ELF-1 (cell line): ENCODE measurements at regions not wholly inside any gene's neighbourhood (a gene's known extent, or its start where the extent isn't known, plus 50 kb on each side); places are given as distances from the start of the nearest gene placed in this dataset.

Experiments used
- DNase-seq: peaks from one replicate; pipeline ENCODE4 v3.0.0-alpha.2; 2016; ENCODE audit warnings: low read depth, low spot score

DNA sequence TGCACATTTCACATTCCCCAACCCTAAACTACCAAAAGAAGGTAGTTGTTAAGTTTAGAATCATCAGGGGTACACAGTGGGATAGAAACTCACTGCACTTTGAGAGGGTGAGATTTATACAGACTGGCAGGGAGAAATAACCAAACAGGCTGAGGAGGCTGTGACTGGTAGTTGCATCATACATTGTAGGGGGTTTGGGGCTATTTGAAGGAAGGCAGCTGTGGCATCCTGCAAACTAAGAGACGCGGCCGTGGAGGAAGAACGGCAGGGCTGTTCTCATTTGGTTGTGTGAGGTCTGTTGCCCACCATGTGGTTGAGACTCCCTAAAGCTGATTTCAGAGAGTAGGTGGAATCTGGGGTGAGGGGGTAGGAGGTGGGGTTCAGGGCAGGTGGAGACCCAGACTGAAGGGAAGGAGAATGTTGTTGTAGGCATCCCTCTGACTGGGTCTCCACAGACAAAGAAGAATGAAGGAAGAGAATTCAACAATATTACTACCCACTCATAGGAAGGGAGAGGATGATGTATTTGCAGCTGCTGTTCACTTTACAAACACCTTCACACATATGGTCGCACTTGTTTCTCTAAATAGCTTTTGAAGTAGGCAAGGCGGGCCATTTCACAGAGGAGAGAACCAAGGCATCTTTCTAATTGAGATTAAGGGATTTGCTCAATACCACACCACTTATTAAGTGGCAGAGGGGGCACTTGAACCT, 170.9 kb upstream of the SIX2 start:
- no peak for DNase-seq

DNA sequence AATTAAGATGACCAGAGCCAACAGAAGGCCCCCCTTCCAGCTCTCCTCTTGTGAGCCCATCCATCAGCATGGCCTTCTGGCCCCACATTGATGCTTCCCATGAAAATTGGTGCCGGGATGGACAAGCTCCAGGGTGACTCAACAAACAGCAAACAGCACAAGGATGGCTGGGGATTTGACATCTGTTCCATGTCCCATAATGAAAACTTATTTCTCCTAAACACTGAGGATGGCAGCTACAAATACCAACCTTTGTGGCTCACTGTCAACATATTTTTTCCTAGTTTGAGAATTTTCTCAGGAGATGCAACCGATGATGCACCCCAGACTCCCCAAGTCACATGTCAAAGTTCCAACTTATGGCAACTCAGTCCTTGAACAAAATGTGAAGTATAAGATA, 169.6 kb upstream of the SIX2 start:
- DNase-seq = no peak

DNA sequence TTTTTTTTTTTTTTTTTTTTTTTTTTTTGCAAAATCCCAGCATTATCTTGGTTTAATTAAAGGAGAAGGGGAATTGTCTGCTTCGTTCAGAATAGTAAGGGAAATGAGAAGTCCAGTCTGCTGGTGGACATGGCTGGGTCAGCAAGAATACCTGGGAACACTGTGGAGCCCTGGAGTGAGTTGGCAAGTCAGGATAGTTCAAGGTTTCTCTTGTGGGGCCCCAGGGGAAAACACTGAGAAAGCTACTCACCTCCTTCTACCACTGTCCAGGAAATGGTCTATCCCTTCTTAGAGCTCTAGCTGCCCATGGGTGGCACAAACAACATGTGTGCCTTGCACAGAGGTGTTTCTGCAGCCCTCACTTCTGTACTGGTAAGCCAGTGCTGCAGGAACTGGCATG, 169.1 kb upstream of the SIX2 start:
- no peak for DNase-seq

DNA sequence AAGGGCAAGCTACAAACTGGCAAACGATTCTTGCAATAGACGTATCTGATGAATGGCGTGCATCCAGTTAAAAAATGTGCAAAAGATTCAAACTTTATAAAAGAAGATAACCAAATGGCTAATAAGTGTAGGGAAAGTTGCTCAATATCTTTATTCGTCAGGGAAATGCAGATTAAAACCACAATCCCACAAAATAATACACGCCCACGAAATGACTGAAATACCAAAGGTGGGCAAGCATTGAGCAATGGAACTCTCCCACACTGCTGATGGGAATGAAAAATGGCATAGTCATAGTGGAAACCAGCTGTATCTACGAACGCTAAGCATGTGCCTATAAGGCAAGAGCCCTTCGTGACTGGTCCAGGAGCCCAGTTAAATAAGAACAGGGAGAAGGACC, 168.6 kb upstream of the SIX2 start:
- no peak for DNase-seq

DNA sequence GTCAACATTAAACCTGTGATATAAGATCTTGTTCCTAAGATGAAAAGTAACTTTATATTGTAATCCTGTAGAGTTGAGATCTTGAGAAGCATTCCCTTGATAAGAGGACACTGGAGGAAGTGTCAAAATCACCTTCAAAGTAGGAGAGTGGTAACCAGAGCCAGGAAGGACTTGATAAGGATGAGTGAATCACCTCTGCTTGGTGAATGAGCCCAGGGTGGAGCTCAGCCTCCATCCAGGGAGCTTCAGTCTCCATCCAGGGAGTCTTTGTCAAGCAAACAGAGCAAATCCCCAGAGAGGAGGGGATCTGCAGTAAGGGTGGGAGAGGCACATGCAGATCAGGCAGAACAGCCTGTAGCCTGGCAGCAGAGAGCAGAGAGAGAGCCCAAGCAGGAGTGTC, 167.1 kb upstream of the SIX2 start:
- DNase-seq = peak; percentile 33

DNA sequence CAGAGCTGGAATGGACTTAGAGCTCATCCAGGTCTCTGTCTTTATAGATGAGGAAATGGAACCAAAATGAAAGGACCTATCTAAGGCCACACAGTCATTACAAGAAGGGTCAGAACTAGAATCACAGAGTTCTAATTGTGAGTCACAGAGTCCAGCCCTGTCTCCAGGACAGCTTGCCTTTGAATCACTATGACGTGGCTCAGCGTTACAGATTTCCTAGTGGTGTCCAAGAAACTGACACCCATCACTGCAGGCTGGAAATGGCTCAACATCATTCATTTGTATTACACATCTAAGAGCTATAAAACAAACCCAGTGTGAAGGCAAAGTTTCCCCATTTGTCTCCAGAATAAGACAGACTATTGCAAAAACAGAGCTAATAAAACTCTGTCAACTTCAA, 164.3 kb upstream of the SIX2 start:
- DNase-seq = no peak

DNA sequence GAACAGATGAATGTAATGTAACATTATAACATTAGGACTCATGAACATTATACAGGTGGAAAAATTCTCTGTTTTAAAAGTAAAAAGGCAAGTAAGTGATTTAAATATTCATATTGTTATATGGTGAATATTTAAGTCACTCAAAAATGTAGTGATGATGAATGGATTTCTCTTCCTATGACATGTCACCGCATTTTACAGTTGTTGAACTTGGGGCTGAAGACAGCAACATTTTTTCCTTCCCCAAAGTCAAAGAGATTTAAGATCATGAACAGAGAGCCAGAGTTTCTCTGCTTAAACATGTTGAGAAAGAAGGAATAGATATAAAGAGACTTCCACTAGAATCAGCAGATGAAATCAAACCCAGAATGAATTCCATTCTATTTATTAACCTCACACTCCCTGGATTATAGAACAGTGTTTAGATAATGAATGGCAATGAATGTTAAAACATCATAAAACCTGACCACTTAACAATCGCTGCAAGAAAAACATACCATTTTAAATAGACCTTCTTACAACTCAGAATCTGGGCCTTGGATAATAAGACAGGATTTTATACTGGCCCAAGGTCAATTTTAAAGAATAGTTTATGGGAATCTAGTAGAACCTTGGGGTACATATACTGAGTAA, 163.6 kb upstream of the SIX2 start:
- DNase-seq = no peak

DNA sequence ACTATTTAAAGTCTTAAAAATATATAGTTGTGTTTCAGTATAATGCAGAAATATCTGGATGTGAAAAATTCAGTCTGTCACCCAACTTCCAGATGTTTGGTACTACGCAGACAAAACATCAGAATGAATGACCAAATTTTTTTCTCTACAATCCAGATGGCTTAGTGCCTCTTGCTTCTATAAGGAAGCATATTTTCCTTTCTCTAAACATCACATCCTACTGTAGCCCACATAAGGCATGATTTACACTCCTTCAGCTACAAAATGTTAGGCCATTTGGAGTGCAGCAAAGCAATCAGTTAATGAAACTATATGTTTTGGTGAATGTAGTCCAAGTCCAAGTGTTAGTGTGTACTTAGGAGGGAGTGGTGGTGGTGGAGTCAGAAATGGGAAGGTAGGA, 162.9 kb upstream of the SIX2 start:
- no peak for DNase-seq

GRCh38 chr2:45171136-45171501, 161.9 kb upstream of the SIX2 start:
- no peak for DNase-seq

DNA sequence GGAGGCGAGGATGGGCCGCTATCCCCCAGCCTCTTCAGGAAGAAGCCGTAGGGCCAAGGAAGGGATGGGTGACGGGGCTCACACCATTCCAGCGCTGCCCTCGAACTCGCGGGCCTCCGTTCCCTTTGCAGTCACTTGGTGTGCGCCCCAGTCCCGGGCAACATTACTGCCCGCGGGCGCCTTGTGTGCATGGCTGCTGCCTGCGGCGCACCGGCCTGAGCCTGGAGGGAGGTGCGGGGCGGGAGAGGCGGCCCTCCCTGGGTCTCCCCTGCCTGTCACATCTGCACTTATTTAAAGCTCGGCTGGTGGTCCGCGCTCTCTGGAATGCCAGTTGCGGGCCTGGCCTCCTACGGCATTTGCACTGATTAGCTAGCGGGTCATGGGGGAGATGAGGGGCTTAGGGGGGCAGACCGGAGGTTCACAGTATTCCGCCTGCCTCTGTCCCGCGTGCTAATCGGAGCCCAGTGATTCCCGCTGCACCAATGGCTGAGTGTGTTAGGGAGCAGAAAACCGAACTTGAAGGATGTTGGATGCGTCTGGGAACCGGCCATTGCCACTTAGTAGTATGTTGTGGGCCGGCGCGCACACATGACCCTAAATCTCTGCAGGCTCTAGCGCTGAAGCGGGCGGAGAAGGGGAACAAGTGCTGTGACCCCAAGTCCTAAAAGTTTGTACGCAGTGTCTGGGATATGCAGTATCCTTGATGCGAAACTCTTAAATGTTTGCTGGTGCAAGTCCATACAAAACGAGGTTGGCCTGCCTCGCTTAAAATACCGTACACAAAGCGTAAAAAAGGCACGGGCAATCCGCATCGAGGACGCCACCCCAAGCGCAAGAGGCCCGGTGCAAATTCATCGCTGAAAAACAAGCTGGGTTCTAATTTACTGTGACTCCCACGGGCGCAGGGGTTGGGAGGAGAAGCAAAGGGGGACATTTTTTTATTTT, 161.2 kb upstream of the SIX2 start:
- peak; percentile 66 for DNase-seq

- peak; percentile 68 for DNase-seq
Observed at GRCh38 chr2:45169339-45170190, 160.3 kb upstream of the SIX2 start.

- DNase-seq = peak; percentile 38
Observed at GRCh38 chr2:45168711-45169338, 159.6 kb upstream of the SIX2 start.

- no peak for DNase-seq
Observed at GRCh38 chr2:45167920-45168629, 158.8 kb upstream of the SIX2 start.

- DNase-seq = no peak
Observed at GRCh38 chr2:45166229-45166890, 157.1 kb upstream of the SIX2 start.

DNA sequence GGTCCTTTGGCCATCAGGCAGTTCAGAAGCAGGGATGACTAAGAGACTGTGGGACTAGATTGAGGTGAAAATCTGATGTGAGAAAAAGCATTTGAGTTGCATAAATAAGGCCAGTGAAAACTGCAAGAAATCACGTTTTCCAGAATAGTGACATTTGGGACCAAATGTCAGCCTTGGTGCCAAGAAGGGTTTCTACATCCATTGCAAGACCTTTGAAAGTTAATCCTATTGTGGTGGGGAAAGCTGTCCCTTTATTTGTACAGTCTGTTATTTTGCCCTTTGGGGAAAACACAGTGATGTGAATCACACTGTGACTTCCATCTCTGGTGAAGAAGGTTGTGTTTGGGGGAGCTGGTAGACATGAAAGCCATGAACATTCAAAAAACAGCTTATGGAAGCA, 153.5 kb upstream of the SIX2 start:
- no peak for DNase-seq

GRCh38 chr2:45156605-45157004, 147.4 kb upstream of the SIX2 start:
- no peak for DNase-seq

DNA sequence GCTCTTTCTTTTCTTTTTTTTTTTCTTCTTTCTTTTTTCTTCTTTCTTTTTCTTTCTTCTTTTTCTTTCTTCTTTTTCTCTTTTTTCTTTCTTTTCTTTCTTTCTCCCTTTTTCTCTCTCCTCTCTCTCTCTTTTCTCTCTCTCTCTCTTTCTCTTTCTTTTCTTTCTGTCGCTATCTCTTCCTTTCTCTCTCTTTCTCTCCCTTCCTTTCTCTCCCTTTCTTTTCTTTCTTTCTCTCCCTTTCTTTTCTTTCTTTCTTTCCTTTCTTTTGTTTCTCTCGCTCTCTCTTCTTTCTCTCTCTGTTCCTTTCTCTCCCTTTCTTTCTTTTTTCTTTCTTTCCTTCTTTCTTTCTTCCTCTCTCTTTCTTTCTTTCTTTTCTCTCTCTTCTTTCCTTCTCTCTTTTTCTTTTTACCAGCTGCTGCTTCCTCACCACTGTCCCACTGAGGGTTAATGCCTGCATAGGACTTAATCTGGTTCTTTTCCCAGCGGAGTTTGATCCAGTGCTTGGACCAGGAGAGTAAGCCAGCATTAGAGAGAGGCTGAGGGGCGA, 145.4 kb upstream of the SIX2 start:
- DNase-seq = no peak

DNA sequence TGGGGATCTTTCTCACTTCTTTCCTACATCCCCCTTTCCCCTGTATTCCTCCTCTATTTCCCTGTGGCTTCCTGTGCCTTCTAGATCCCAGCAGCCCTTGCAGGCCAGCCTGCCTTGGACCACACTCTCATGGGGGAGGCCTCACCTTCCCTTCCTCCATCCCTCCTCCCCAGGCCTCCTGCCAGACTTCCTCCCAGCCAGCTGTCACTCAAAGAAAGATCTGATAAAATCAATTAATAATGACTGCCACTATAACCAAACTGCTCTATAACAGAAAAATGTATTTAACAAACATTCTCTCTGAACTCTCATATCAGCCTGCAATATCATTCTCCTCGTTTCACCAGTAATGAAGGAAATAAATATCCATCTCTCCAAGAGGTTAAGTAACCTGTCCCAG, 144.9 kb upstream of the SIX2 start:
- no peak for DNase-seq

GRCh38 chr2:45153121-45153520, 143.9 kb upstream of the SIX2 start:
- DNase-seq = no peak

- no peak for DNase-seq
Observed at GRCh38 chr2:45152691-45153090, 143.4 kb upstream of the SIX2 start.
